Caco-2 (cell line): ENCODE measurements at regions not wholly inside any gene's neighbourhood (a gene's known extent, or its start where the extent isn't known, plus 50 kb on each side); places are given as distances from the start of the nearest gene placed in this dataset.

ENCODE experiments used
- BruUV-seq: library from RNA; stranded (reverse); fragments of 400-500 nt; replicated peaks from 2 replicates; lab custom pipeline; 2021; lab: Mats Ljungman, UMichigan
- CTCF ChIA-PET: fragments of 300-600 bp; sonication (Branson Sonifier 250); formaldehyde crosslinking; loops from one replicate; lab custom pipeline; 2022; ENCODE audit warnings: antibody characterized with exemption; lab: Charles Lee
- POLR2A ChIA-PET: fragments of 300-600 bp; sonication (Branson Sonifier 250); formaldehyde crosslinking; loops from one replicate; lab custom pipeline; 2022; ENCODE audit warnings: antibody characterized with exemption; lab: Charles Lee
- DNase-seq, 2 experiments: peaks; one replicate each; pipeline versions ENCODE4 v3.0.0 to v3.0.0-alpha.2; 2020 to 2022
- H3K27me3 ChIP-seq: replicated peaks from 2 replicates; pipeline ENCODE4 v1.6.0; 2011; ENCODE audit warnings: low read length; ENCODE audit not compliant: control insufficient read depth, insufficient read depth
- H3K36me3 ChIP-seq: 2 replicates; pipeline ENCODE4 v1.5.1; 2011; ENCODE audit warnings: low read length; ENCODE audit not compliant: control insufficient read depth, insufficient read depth
- H3K4me1 ChIP-seq: fragments of 250-450 bp; sonication (Bioruptor Pico); 2 replicates; pipeline ENCODE4 v1.5.1; 2020; ENCODE audit warnings: mild to moderate bottlenecking
- H3K4me3 ChIP-seq: 2 replicates; pipeline ENCODE4 v1.5.1; 2011; ENCODE audit warnings: low read depth, mild to moderate bottlenecking, control low read depth, low read length
- H3K9me3 ChIP-seq: fragments of 250-450 bp; sonication (Bioruptor Pico); 2 replicates; pipeline ENCODE4 v1.5.1; 2020; ENCODE audit warnings: mild to moderate bottlenecking, moderate library complexity
- H3K27ac Mint-ChIP-seq: one replicate; pipeline ENCODE4 v1.8.0; 2022; ENCODE audit warnings: mixed read lengths; ENCODE audit not compliant: unreplicated experiment
- H3K27me3 Mint-ChIP-seq: one replicate; pipeline ENCODE4 v1.8.0; 2022; ENCODE audit warnings: mixed read lengths; ENCODE audit not compliant: insufficient read depth, unreplicated experiment
- H3K36me3 Mint-ChIP-seq: one replicate; pipeline ENCODE4 v1.8.0; 2022; ENCODE audit warnings: mild to moderate bottlenecking, mixed read lengths; ENCODE audit not compliant: insufficient read depth, unreplicated experiment
- H3K4me1 Mint-ChIP-seq: one replicate; pipeline ENCODE4 v1.8.0; 2022; ENCODE audit warnings: low read depth, mixed read lengths; ENCODE audit not compliant: unreplicated experiment
- H3K4me3 Mint-ChIP-seq: one replicate; pipeline ENCODE4 v1.8.0; 2022; ENCODE audit warnings: mild to moderate bottlenecking, moderate library complexity, mixed read lengths; ENCODE audit not compliant: unreplicated experiment
- H3K9me3 Mint-ChIP-seq: one replicate; pipeline ENCODE4 v1.8.0; 2022; ENCODE audit warnings: mixed read lengths; ENCODE audit not compliant: unreplicated experiment
- intact Hi-C: fragments of 100-400 bp; cut with micrococcal nuclease; formaldehyde crosslinking; loops from one replicate; pipeline ENCODE4 v1.10.0; 2022; ENCODE audit not compliant: unreplicated experiment
- TF ChIP-seq, protein P1 (sequence below), 2 experiments: fragments of 200-600 bp in 1 of 2; IDR thresholded peaks; 1 replicate in 1 of 2; 2 replicates in 1 of 2; pipeline versions ENCODE4 v1.5.1 to v1.8.0; 2011 to 2022; ENCODE audit warnings: antibody characterized with exemption in 1 of 2, control low read depth in 1 of 2, inconsistent platforms in 1 of 2, low read depth in 1 of 2, low read length in 1 of 2, mild to moderate bottlenecking in 1 of 2, moderate library complexity in 1 of 2; ENCODE audit not compliant: insufficient read depth in 1 of 2, severe bottlenecking in 1 of 2, unreplicated experiment in 1 of 2

DNA sequence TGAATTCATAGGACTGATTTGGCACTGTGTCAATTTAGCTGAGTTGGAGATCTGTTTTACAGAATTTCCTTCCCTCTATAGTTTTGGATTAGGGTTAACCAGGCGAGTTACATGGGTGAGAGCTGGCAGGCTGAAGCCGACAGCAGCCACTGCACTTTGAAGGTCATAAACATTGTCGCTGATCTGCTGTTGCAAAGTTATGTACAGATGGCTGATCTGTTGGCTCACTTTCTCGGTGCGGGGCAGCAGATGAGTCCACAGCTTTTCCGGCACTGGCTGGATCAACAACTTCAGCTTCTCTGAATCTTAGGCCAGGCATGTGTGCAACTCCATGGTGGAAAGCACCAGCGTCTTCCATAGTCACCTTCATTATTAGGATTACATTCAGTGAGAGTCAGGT is 173.7 kb downstream of the GPAT3 start:
- no TSS peak for BruUV-seq
- Mint-ChIP-seq H3K36me3 (no peaks in the 10 kb centered on the region), H3K27ac (no peak overlapping the region), H3K4me1 (no peaks in the 10 kb centered on the region), H3K27me3 (peaks cover 8% of the 10 kb centered on the region), H3K4me3 (no peak overlapping the region), H3K9me3 (no peaks in the 10 kb centered on the region)
- Histone ChIP-seq H3K9me3 (no peaks in the 10 kb centered on the region), H3K36me3 (no peaks in the 10 kb centered on the region), H3K4me3 (no peak overlapping the region), H3K27me3 (no peaks in the 10 kb centered on the region), H3K4me1 (no peaks in the 10 kb centered on the region)
- ChIA-PET POLR2A (no interaction called here), CTCF (no interaction called here)
- intact Hi-C loops, result no loop called here
- TF ChIP-seq, protein P1, sequence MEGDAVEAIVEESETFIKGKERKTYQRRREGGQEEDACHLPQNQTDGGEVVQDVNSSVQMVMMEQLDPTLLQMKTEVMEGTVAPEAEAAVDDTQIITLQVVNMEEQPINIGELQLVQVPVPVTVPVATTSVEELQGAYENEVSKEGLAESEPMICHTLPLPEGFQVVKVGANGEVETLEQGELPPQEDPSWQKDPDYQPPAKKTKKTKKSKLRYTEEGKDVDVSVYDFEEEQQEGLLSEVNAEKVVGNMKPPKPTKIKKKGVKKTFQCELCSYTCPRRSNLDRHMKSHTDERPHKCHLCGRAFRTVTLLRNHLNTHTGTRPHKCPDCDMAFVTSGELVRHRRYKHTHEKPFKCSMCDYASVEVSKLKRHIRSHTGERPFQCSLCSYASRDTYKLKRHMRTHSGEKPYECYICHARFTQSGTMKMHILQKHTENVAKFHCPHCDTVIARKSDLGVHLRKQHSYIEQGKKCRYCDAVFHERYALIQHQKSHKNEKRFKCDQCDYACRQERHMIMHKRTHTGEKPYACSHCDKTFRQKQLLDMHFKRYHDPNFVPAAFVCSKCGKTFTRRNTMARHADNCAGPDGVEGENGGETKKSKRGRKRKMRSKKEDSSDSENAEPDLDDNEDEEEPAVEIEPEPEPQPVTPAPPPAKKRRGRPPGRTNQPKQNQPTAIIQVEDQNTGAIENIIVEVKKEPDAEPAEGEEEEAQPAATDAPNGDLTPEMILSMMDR (IDR thresholded peaks at IDR 0.05; ENCODE audit: insufficient read depth in 1 of 2, low read depth in 1 of 2, low read length in 1 of 2, severe bottlenecking in 1 of 2, unreplicated experiment in 1 of 2), result no peak
- no peak for DNase-seq

DNA sequence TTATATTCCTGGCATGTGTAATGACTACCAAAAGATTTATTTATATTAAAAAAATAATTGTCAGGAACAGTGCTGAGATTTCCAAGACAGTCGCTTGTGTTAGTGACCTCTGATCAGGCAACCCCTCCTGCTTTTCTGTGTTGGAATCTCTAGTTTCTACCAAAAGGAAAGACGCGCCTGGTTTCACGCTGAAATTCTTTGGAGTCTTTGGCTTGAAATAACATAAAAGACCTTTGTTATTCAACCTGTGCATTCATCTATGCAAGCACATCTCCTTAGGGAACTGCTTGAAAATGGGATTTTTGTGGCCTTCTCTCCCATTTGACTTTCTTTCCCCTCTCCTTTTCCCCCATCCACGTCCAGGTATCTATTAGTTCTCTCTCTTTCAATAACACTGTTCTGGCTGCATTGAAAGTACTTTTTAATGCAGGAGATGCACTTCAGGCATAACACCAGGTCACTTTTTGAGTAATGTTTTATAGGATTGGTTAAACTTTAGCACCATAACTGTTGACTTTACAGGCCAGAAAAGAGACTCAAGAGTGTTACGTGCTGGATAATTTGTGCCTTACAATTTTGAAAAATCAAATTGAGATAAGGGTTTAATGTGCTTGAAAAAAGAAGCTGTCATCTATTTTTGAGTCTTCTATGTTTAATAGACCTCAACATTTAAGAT is 172.7 kb downstream of the GPAT3 start:
- H3K36me3 Mint-ChIP-seq, result no peaks in the 10 kb centered on the region
- no peak overlapping the region for H3K27ac Mint-ChIP-seq
- H3K9me3 Mint-ChIP-seq, result no peaks in the 10 kb centered on the region
- H3K4me1 ChIP-seq, result no peaks in the 10 kb centered on the region
- H3K27me3 Mint-ChIP-seq, result peaks cover 4% of the 10 kb centered on the region
- H3K27me3 ChIP-seq, result no peaks in the 10 kb centered on the region
- no peaks in the 10 kb centered on the region for H3K36me3 ChIP-seq
- POLR2A ChIA-PET, result no interaction called here
- H3K4me3 ChIP-seq, result no peak overlapping the region
- BruUV-seq, result no TSS peak
- no peak for DNase-seq
- H3K4me1 Mint-ChIP-seq, result no peaks in the 10 kb centered on the region
- H3K9me3 ChIP-seq, result no peaks in the 10 kb centered on the region
- TF ChIP-seq, protein P1 (IDR thresholded peaks at IDR 0.05; ENCODE audit: insufficient read depth in 1 of 2, low read depth in 1 of 2, low read length in 1 of 2, severe bottlenecking in 1 of 2, unreplicated experiment in 1 of 2), result no peak
- H3K4me3 Mint-ChIP-seq, result no peak overlapping the region
- CTCF ChIA-PET, result no interaction called here
- intact Hi-C loops, result no loop called here

GRCh38 chr4:83704786-83705185 is 168.9 kb downstream of the GPAT3 start:
- ChIA-PET POLR2A (no interaction called here), CTCF (no interaction called here)
- intact Hi-C loops, result no loop called here
- H3K36me3 ChIP-seq, result no peaks in the 10 kb centered on the region
- TF ChIP-seq, protein P1 (IDR thresholded peaks at IDR 0.05; ENCODE audit: insufficient read depth in 1 of 2, low read depth in 1 of 2, low read length in 1 of 2, severe bottlenecking in 1 of 2, unreplicated experiment in 1 of 2), result no peak
- H3K4me3 ChIP-seq, result no peak overlapping the region
- no TSS peak for BruUV-seq
- no peaks in the 10 kb centered on the region for H3K4me1 ChIP-seq
- Mint-ChIP-seq H3K9me3 (peaks cover 12% of the 10 kb centered on the region), H3K4me3 (no peak overlapping the region), H3K27me3 (no peaks in the 10 kb centered on the region), H3K36me3 (no peaks in the 10 kb centered on the region), H3K27ac (no peak overlapping the region), H3K4me1 (no peaks in the 10 kb centered on the region)
- DNase-seq, result no peak
- H3K27me3 ChIP-seq, result no peaks in the 10 kb centered on the region
- 0 out of 2 replicates have a peak, but pooled peaks cover 4% of the 10 kb centered on the region for H3K9me3 ChIP-seq
